AG09309 (cell line): ENCODE measurements at regions not wholly inside any gene's neighbourhood (a gene's known extent, or its start where the extent isn't known, plus 50 kb on each side); places are given as distances from the start of the nearest gene placed in this dataset.
"Not testable (repeated sequence)": the region's sequence is repeated elsewhere in the genome, so short reads cannot be mapped to it uniquely, and the experiment has no call there.

Source experiments
- DNase-seq: peaks from one replicate; pipeline ENCODE4 v3.0.0-alpha.2; 2010; ENCODE audit warnings: low read depth
- H3K4me3 ChIP-seq: 2 replicates; pipeline ENCODE4 v1.5.1; 2011; ENCODE audit warnings: mild to moderate bottlenecking, low read depth, low read length, moderate library complexity; ENCODE audit not compliant: control insufficient read depth
- TF ChIP-seq, protein P1 (sequence below): IDR thresholded peaks from 2 replicates; pipeline ENCODE4 v1.5.1; 2011; ENCODE audit warnings: mild to moderate bottlenecking, low read depth, low read length, inconsistent platforms; ENCODE audit not compliant: insufficient read depth, control insufficient read depth; ENCODE audit errors: missing control alignments

DNA sequence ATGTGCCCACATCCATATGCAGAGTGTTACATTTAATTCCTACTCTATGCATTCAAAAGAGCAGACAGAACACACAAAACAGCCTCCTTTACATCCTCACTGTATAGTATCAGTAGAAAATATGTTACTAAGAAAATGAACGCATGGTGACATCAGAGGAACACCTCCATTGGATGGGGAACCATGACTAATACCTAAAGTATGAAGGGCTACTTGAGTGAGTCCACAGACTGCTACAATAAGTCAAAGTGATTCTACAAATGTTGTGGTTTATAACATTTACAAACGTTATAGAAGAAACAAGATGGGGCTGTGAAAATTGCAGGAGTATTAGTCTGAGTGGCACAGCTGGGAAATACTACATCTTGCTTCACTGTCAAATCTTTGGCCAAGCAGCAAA is 1830.9 kb upstream of the PIK3C3 start:
- DNase-seq: no peak
- no peak overlapping the region for H3K4me3 ChIP-seq
- TF ChIP-seq, protein P1, sequence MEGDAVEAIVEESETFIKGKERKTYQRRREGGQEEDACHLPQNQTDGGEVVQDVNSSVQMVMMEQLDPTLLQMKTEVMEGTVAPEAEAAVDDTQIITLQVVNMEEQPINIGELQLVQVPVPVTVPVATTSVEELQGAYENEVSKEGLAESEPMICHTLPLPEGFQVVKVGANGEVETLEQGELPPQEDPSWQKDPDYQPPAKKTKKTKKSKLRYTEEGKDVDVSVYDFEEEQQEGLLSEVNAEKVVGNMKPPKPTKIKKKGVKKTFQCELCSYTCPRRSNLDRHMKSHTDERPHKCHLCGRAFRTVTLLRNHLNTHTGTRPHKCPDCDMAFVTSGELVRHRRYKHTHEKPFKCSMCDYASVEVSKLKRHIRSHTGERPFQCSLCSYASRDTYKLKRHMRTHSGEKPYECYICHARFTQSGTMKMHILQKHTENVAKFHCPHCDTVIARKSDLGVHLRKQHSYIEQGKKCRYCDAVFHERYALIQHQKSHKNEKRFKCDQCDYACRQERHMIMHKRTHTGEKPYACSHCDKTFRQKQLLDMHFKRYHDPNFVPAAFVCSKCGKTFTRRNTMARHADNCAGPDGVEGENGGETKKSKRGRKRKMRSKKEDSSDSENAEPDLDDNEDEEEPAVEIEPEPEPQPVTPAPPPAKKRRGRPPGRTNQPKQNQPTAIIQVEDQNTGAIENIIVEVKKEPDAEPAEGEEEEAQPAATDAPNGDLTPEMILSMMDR: no peak

DNA sequence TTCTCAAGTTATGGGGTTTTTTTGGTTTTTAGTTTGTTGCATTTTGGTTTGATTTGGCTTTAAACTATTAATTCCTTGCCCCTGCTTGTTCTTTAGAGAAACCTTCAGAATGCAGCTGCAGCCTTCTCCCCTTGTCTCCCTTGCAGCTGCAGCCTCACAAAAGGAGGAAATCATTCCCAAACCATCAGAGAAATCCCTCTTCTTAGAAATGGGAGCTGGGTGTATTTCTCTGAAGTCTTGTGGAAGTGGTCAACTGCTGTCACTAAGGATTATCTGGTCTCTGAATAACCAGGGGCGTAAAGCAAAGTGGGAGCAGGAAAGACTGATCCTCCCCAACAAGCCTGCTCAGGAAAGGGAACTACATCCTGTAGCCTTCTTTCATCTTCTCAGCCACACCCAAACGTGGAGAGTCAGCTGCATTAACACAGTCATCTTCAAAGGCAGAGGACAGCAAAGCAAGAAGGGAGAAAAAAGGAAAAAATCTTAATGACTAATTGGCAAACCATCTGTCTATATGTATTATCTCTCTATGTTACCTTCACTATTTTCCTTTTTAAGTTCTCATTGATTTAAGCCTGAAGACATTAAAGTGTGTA is 1834.1 kb upstream of the PIK3C3 start:
- no peak overlapping the region for H3K4me3 ChIP-seq
- TF ChIP-seq, protein P1: no peak
- no peak for DNase-seq

DNA sequence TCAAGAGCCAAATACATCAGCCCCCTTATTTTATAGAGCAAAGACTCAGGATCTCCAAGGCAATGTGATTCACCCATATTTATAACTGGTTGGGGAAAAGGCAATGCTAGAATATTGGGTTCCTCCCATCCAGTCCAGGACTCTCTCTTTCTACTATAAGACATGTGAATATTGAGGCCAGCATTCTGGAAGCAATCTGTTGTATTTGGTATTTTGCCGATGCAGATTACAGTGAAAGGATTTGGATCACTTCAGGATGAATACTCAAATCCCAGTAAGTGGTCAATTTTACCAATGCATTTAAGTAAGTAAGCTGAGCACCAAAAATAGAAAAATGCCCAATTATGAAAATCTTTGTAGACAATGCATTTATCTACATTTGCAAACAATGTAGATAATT is 1834.7 kb upstream of the PIK3C3 start:
- TF ChIP-seq, protein P1: no peak
- no peak overlapping the region for H3K4me3 ChIP-seq
- no peak for DNase-seq

DNA sequence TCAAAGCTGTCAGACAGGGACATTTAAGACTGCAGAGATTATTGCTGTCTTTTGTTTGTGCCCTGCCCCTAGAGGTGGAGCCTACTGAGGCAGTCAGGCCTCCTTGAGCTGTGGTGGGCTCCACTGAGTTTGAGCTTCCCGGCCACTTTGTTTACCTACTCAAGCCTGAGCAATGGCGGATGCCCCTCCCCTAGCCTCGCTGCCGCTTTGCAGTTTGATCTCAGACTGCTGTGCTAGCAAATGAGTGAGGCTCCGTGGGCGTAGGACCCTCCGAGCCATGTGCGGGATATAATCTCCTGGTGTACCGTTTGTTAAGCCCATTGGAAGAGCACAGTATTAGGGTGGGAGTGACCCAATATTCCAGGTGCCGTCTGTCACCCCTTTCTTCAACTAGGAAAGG is 1835.5 kb upstream of the PIK3C3 start:
- not testable (repeated sequence) for H3K4me3 ChIP-seq, DNase-seq

DNA sequence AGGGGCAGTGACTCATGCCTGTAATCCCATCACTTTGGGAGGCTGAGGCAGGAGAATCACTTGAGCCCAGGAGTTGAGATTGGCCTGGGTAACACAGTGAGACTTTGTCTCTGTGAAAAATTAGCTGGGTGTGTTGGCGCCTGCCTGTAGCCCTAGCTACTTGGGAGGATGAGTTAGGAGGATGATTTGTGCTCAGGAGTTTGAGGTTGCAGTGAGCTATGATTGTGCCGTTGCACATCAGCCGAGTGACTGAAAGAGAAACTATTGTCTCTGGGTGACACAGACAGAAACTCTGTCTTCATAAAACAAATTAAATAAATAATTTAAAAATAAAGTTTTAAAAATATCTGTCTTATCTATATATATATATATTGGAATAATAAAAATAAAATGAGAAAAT is 1844.6 kb upstream of the PIK3C3 start:
- DNase-seq: no peak
- no peak overlapping the region for H3K4me3 ChIP-seq
- TF ChIP-seq, protein P1: no peak

DNA sequence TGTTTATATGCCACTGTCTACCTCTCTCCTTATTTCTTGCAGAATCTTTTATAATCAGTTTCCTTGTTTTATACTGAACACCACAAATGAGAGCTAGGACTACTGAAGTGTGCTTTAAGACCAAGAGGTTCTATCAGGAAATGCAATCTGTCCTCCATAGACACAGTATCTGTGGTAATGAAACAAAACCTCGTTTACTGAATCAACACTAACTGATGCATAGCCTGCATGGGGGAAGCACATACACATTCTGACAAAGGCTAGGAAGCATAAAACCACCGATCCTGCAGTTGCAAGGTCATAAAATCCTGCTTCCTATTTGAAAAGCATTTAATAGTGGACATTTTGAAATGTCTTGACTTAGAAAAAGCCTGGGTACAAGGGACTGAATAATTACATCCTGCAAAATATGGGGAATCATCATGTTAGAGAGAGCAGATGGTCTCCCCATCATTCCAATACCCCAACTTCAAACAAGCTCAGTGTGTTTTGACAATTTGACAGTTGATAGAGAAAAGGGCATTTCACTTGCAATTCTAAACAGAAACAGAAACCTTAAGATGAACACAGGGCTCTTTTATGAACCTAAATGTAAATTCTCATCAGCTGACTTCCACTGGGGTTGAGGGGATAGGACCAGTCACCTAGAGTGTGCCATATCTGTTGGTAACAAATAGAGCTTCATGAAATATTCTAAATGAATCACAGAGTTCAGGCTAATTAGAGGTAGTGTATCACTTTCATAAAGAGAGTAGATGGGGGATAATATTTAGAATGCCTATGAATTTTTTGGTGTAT is 1845.6 kb upstream of the PIK3C3 start:
- no peak for DNase-seq
- TF ChIP-seq, protein P1: no peak

DNA sequence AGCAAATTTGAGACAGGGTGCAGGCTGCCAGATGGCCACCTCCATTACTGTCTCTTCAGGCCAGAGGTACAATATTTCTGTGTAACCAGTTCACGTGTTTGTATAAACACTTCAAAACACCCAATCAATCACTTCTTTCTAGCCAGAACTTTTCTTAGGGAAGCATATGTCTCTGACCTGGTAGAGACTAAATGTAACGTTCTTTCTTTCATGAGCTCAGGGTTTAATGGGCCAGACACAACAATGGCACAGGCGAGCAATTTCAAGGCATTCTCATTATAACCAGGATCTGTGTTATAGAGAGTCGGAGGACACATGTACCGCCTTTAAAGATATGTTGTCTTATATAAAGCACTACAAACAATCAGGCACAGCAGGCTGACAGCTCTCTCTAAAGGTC is 1846.4 kb upstream of the PIK3C3 start:
- TF ChIP-seq, protein P1: no peak
- DNase-seq: no peak
- no peak overlapping the region for H3K4me3 ChIP-seq

More for the DNA sequence above, 1845.6 kb upstream of the PIK3C3 start:
- no peak overlapping the region for H3K4me3 ChIP-seq
